GM13976 (cell line): ENCODE measurements at regions not wholly inside any gene's neighbourhood (a gene's known extent, or its start where the extent isn't known, plus 50 kb on each side); places are given as distances from the start of the nearest gene placed in this dataset.

ENCODE experiments used
- DNase-seq: peaks from one replicate; pipeline ENCODE4 v3.0.0; 2012; ENCODE audit warnings: low spot score
- in situ Hi-C: fragments of 300-500 bp; cut with MboI; formaldehyde crosslinking; loops from one replicate; pipeline ENCODE4 v1.12.0; 2022; ENCODE audit warnings: low sequenced_read_pairs, mixed read lengths, inconsistent platforms; ENCODE audit not compliant: unreplicated experiment
- TF ChIP-seq, protein P1 (sequence below): IDR thresholded peaks from 2 replicates; pipeline ENCODE4 v1.5.1; 2012; ENCODE audit warnings: borderline replicate concordance, mild to moderate bottlenecking; ENCODE audit not compliant: insufficient read depth; ENCODE audit errors: extremely low read depth, missing control alignments, control extremely low read depth

- in situ Hi-C loops: no loop called here
- TF ChIP-seq, protein P1, sequence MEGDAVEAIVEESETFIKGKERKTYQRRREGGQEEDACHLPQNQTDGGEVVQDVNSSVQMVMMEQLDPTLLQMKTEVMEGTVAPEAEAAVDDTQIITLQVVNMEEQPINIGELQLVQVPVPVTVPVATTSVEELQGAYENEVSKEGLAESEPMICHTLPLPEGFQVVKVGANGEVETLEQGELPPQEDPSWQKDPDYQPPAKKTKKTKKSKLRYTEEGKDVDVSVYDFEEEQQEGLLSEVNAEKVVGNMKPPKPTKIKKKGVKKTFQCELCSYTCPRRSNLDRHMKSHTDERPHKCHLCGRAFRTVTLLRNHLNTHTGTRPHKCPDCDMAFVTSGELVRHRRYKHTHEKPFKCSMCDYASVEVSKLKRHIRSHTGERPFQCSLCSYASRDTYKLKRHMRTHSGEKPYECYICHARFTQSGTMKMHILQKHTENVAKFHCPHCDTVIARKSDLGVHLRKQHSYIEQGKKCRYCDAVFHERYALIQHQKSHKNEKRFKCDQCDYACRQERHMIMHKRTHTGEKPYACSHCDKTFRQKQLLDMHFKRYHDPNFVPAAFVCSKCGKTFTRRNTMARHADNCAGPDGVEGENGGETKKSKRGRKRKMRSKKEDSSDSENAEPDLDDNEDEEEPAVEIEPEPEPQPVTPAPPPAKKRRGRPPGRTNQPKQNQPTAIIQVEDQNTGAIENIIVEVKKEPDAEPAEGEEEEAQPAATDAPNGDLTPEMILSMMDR: no peak
Observed at GRCh38 chr6:121612927-121613326, 177.5 kb downstream of the GJA1 start.

DNA sequence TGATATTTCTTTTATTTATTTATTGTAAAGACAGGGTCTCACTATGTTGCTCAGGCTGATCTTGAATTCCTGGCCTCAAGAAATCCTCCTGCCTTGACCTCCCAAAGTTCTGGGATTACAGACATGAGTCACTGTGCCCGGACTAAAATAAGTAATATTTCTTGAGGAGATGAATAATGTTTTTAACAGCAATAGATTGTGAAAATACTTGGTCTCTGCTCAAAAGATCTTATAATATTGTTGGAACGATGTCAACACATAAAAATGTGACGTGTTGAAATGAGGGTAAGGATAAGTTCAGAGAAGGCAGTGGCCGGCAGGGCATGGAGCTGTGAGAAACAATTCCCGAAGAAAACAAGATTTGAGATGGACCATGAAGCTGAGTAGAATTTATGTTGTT lies 178.7 kb downstream of the GJA1 start:
- TF ChIP-seq, protein P1: no peak
- no peak for DNase-seq
- in situ Hi-C loops: no loop called here

More at GRCh38 chr6:121612927-121613326, 177.5 kb downstream of the GJA1 start:
- no peak for DNase-seq

DNA sequence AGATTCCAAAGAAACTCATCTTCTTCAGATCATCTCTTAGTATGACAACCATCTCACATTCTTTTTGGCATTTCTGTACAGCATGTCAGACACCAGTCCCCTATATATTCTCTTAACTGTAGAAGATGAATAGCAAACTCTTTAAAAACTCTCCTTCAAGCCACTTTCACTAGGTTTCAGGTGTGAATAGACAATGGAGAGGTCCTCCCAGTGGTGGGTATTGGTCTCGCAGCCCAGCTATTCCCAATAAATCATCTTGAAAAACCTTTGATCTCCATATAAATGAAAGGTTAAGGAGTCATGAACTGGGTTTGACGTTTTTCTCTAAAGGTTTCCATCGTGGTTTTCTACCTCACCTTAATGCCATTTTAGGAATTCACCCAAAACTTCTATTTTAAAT lies 180.0 kb downstream of the GJA1 start:
- in situ Hi-C loops: no loop called here
- no peak for DNase-seq
- TF ChIP-seq, protein P1: no peak

DNA sequence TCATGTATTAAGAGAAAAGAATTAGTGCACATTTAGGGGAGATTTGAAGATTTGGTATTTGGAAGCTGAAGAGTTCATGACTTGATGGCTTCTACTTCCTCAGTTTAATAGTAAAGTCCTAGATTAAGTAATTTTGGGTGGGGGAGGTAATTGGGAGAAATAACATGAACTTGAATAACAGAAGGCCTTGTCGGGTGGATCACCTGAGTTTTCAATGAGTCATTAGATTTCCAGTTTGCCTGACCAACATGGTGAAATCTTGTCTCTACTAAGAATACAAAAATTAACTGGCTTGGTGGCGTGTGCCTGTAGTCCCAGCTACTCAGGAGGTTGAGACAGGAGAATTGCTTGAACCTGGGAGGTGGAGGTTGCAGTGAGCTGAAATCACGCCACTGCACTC lies 181.0 kb downstream of the GJA1 start:
- in situ Hi-C loops: no loop called here
- TF ChIP-seq, protein P1: no peak
- DNase-seq: no peak

DNA sequence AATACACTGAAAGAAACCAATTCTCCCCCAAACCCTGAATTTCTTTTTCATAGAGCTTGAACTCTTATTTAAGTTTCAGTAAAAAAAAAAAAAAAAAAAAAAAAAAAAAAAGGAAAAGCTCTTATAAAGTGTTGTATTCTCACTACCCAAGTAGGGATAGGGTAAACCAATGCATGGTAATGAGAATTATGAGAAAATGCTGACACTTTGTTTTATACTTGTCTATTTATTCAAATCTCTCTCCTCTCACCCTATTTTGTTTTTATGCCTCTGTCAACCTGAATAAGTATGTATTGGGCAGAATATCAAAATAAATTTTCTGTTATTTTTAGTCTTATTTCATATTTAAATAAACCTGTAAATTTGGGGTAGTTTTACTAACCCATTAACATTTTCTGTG lies 181.9 kb downstream of the GJA1 start:
- no peak for DNase-seq
- in situ Hi-C loops: no loop called here
- TF ChIP-seq, protein P1: no peak

GRCh38 chr6:121619013-121619412 lies 183.6 kb downstream of the GJA1 start:
- TF ChIP-seq, protein P1: no peak
- DNase-seq: no peak
- in situ Hi-C loops: no loop called here
